ENCODE measurements at regions not wholly inside any gene's neighbourhood (a gene's known extent, or its start where the extent isn't known, plus 50 kb on each side); places are given as distances from the start of the nearest gene placed in this dataset.

DNA sequence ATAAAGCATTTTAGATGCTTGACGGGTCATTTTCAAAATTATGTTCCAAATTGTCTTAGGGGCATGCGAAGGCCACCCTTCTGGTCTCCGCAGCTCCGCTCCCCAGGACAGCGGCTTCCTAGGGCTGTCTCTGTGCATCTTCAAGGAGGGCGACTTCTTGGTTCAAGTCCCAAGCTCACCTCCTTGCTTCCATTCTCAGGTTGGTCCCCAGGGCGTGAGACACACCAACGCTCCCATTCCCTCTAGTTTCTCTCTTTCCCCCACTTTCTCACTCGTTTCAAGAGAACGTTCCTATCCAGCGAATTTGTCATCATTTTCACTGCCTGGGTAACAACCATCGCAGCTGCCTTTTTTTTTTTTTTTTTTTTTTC, 109.4 kb upstream of the CCND2 start:
- TF ChIP-seq POLR2A (IDR thresholded peaks at IDR 0.05; ENCODE audit: low read length) (no peak), GATA1 (IDR thresholded peaks at IDR 0.05; ENCODE audit: low read depth, low read length) (no peak)

All from erythroblast (primary cell).